DOHH2 (cell line): ENCODE measurements at regions not wholly inside any gene's neighbourhood (a gene's known extent, or its start where the extent isn't known, plus 50 kb on each side); places are given as distances from the start of the nearest gene placed in this dataset.

Experiments used
- H3F3A ChIP-seq: fragments of 200-600 bp; sonication (generic), shearing (Covaris generic); 2 replicates; pipeline ENCODE4 v1.6.0; 2016; ENCODE audit warnings: antibody characterized with exemption, mild to moderate bottlenecking; ENCODE audit not compliant: control insufficient read depth, insufficient read depth
- H3K27ac ChIP-seq: fragments of 200-600 bp; sonication (generic); 2 replicates; pipeline ENCODE4 v1.5.1; 2014; ENCODE audit warnings: low read depth, mild to moderate bottlenecking, low read length, moderate library complexity
- H3K27me3 ChIP-seq: fragments of 200-600 bp; sonication (generic); 2 replicates; pipeline ENCODE4 v1.6.1; 2014; ENCODE audit warnings: mild to moderate bottlenecking, low read length, mixed read lengths; ENCODE audit not compliant: control insufficient read depth
- H3K36me3 ChIP-seq: fragments of 200-600 bp; sonication (generic); 2 replicates; pipeline ENCODE4 v1.6.1; 2014; ENCODE audit warnings: mild to moderate bottlenecking, low read length, moderate library complexity, mixed read lengths; ENCODE audit not compliant: control insufficient read depth
- H3K4me1 ChIP-seq: fragments of 200-600 bp; sonication (generic); 2 replicates; pipeline ENCODE4 v1.6.1; 2014; ENCODE audit warnings: mild to moderate bottlenecking, low read length, mixed read lengths; ENCODE audit not compliant: control insufficient read depth
- H3K4me2 ChIP-seq: fragments of 200-600 bp; sonication (generic); 2 replicates; pipeline ENCODE4 v1.6.0; 2014; ENCODE audit warnings: mild to moderate bottlenecking, low read length, moderate library complexity
- H3K4me3 ChIP-seq: fragments of 200-600 bp; sonication (generic); 2 replicates; pipeline ENCODE4 v1.5.1; 2014; ENCODE audit warnings: mild to moderate bottlenecking, low read length, mixed read lengths
- H3K79me2 ChIP-seq: fragments of 200-600 bp; sonication (generic); 2 replicates; pipeline ENCODE4 v1.6.1; 2014; ENCODE audit warnings: mild to moderate bottlenecking, low read length, mixed read lengths; ENCODE audit not compliant: control insufficient read depth
- H3K9me2 ChIP-seq: fragments of 200-600 bp; sonication (generic); replicated peaks from 2 replicates; pipeline ENCODE4 v1.6.1; 2014; ENCODE audit warnings: mild to moderate bottlenecking, low read length, mixed read lengths; ENCODE audit not compliant: control insufficient read depth
- H3K9me3 ChIP-seq: fragments of 200-600 bp; sonication (generic); 2 replicates; pipeline ENCODE4 v1.6.1; 2014; ENCODE audit warnings: antibody characterized with exemption, low read length, mixed read lengths; ENCODE audit not compliant: control insufficient read depth, insufficient read depth
- H4K20me1 ChIP-seq: fragments of 200-600 bp; sonication (generic); 2 replicates; pipeline ENCODE4 v1.6.0; 2014; ENCODE audit warnings: low read depth, mild to moderate bottlenecking, antibody characterized with exemption, low read length, moderate library complexity; ENCODE audit not compliant: control insufficient read depth, insufficient read depth
- EZH2phosphoT487 ChIP-seq: fragments of 200-600 bp; sonication (generic); IDR thresholded peaks from 2 replicates; pipeline ENCODE4 v1.6.1; 2017; ENCODE audit warnings: borderline replicate concordance, mild to moderate bottlenecking, antibody characterized with exemption, low read length, moderate library complexity, mixed read lengths
- TF ChIP-seq, protein P1 (sequence below): fragments of 200-600 bp; sonication (generic); IDR thresholded peaks from one replicate; pipeline ENCODE4 v1.5.1; 2014; ENCODE audit warnings: antibody characterized with exemption, mild to moderate bottlenecking, low read depth, low read length; ENCODE audit not compliant: poor library complexity, severe bottlenecking

DNA sequence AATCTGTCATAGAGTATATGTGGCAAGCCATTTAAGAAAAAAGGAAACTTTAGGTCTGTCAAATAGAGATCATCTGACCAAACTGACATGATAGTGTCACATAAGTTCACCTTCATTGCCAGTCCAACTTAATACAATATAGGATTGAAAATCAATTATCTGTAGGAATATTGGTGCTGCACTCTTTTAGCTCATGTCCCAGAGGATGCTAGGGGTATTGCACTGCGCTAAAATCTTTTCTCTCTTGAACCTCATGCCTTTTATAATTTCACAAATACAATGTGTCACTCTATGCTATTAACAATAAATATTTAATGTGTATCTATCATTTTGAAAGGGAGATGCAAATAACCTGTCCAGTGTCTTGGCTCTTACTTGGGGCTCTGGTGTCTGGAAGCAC is 72.4 kb upstream of the FAM120A start:
- no peaks in the 10 kb centered on the region for H4K20me1 ChIP-seq
- H3K4me3 ChIP-seq = no peak overlapping the region
- TF ChIP-seq, protein P1, sequence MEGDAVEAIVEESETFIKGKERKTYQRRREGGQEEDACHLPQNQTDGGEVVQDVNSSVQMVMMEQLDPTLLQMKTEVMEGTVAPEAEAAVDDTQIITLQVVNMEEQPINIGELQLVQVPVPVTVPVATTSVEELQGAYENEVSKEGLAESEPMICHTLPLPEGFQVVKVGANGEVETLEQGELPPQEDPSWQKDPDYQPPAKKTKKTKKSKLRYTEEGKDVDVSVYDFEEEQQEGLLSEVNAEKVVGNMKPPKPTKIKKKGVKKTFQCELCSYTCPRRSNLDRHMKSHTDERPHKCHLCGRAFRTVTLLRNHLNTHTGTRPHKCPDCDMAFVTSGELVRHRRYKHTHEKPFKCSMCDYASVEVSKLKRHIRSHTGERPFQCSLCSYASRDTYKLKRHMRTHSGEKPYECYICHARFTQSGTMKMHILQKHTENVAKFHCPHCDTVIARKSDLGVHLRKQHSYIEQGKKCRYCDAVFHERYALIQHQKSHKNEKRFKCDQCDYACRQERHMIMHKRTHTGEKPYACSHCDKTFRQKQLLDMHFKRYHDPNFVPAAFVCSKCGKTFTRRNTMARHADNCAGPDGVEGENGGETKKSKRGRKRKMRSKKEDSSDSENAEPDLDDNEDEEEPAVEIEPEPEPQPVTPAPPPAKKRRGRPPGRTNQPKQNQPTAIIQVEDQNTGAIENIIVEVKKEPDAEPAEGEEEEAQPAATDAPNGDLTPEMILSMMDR = no peak
- no peak for TF ChIP-seq EZH2phosphoT487
- H3K27me3 ChIP-seq = no peaks in the 10 kb centered on the region
- H3K9me3 ChIP-seq = 0 out of 2 replicates have a peak, but pooled peaks cover 3% of the 10 kb centered on the region
- H3F3A ChIP-seq = no peaks in the 10 kb centered on the region
- no peak overlapping the region for H3K4me2 ChIP-seq
- no peak overlapping the region for H3K27ac ChIP-seq
- H3K4me1 ChIP-seq = peaks cover 10% of the 10 kb centered on the region
- H3K36me3 ChIP-seq = no peaks in the 10 kb centered on the region
- no peaks in the 10 kb centered on the region for H3K79me2 ChIP-seq
- no peaks in the 10 kb centered on the region for H3K9me2 ChIP-seq

DNA sequence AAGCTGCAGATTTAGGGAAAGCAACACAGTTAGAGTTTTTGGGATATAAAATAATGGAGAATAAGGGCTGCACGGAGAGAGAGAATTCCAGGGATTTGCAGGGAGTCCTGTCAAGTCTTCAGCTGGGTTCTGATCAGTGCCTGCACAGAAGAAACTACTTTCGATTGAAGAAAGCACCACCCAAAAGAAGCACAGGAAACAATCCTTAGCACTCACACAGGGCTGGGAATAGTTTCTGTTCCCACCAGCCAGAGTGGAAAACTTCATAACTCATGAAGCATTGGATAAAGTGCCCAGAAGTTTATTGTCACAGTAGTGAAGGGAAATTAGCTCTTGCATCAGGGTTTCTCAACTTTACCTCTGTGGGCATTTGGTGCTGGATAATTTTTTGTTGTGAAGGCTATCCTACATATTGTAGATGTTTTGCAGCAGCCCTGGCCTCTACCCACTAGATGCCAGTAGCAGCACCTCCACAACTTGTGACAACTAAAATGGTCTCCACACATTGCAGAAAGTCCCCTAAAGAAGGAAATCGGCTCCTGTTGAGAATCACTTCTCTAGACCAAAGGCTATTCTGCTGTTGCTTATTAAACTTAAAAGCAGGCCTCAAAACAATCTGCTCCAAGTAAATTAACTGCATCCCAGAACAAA is 71.0 kb upstream of the FAM120A start:
- H3K4me2 ChIP-seq = no peak overlapping the region
- H3K36me3 ChIP-seq = no peaks in the 10 kb centered on the region
- H3K9me2 ChIP-seq = no peaks in the 10 kb centered on the region
- no peaks in the 10 kb centered on the region for H3K27me3 ChIP-seq
- TF ChIP-seq, protein P1 = no peak
- TF ChIP-seq EZH2phosphoT487 = no peak
- 0 out of 2 replicates have a peak, but pooled peaks cover 3% of the 10 kb centered on the region for H3K9me3 ChIP-seq
- no peak overlapping the region for H3K27ac ChIP-seq
- no peaks in the 10 kb centered on the region for H3F3A ChIP-seq
- no peaks in the 10 kb centered on the region for H3K79me2 ChIP-seq
- H3K4me1 ChIP-seq = peaks cover 10% of the 10 kb centered on the region
- H4K20me1 ChIP-seq = no peaks in the 10 kb centered on the region
- H3K4me3 ChIP-seq = no peak overlapping the region

DNA sequence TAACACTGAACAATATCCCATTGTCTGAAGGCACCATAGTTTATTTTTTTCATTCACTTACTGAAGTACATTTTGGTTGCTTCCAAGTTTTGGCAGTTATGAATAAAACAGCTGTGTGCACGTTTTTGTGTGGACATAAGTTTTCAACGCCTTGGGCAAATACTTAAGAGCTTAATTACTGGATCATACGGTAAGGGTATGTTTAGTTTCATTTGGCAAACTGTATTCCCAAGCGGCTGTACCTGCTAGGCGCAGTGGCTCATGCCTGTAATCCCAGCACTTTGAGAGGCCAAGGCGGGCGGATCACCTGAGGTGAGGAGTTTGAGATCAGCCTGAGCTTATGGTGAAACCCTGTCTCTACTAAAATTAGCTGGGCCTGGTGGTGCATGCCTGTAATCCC is 63.7 kb upstream of the FAM120A start:
- H3K4me1 ChIP-seq = no peaks in the 10 kb centered on the region
- no peaks in the 10 kb centered on the region for H3K36me3 ChIP-seq
- H3K27me3 ChIP-seq = 0 out of 2 replicates have a peak, but pooled peaks cover 3% of the 10 kb centered on the region
- no peak overlapping the region for H3K27ac ChIP-seq
- H3K4me2 ChIP-seq = no peak overlapping the region
- no peaks in the 10 kb centered on the region for H3K79me2 ChIP-seq
- no peaks in the 10 kb centered on the region for H3K9me3 ChIP-seq
- TF ChIP-seq EZH2phosphoT487 = no peak
- TF ChIP-seq, protein P1 = no peak
- no peaks in the 10 kb centered on the region for H3K9me2 ChIP-seq
- H3F3A ChIP-seq = no peaks in the 10 kb centered on the region
- no peaks in the 10 kb centered on the region for H4K20me1 ChIP-seq
- no peak overlapping the region for H3K4me3 ChIP-seq
